ENCODE measurements at regions not wholly inside any gene's neighbourhood (a gene's known extent, or its start where the extent isn't known, plus 50 kb on each side); places are given as distances from the start of the nearest gene placed in this dataset.

- no peak for TF ChIP-seq AEBP2 (tag by site-specific recombination; IDR thresholded peaks at IDR 0.05; ENCODE audit: borderline replicate concordance)
- TF ChIP-seq REST (tag by site-specific recombination; IDR thresholded peaks at IDR 0.05): no peak
- TF ChIP-seq HOXA7 (CRISPR knock-in tag; IDR thresholded peaks at IDR 0.05; ENCODE audit: borderline replicate concordance): no peak
- TF ChIP-seq CTCF (tag by site-specific recombination; IDR thresholded peaks at IDR 0.05): no peak
Measured at GRCh38 chr12:100721169-100721568, 73.4 kb upstream of the ANO4 start.
